Astrocyte (in vitro differentiated cells and primary cell): ENCODE measurements at regions not wholly inside any gene's neighbourhood (a gene's known extent, or its start where the extent isn't known, plus 50 kb on each side); places are given as distances from the start of the nearest gene placed in this dataset.
A peak's percentile ranks its signal among the peaks of the same experiment; 100 is the strongest.

Experiments used
- DNase-seq: peaks from one replicate; pipeline ENCODE4 v3.0.0-alpha.2; 2010; ENCODE audit warnings: low read depth
- FAIRE-seq: peaks from 2 replicates; lab custom pipeline; 2011; peaks lifted over from hg19 to GRCh38; lab: Jason Lieb, UNC
- H2AFZ ChIP-seq: 2 replicates; pipeline ENCODE4 v1.6.0; 2012; ENCODE audit warnings: low read depth, low read length, inconsistent platforms
- H3K27ac ChIP-seq: 2 replicates; pipeline ENCODE4 v1.5.1; 2011; ENCODE audit warnings: low read depth, low read length, inconsistent platforms
- H3K27me3 ChIP-seq: 2 replicates; pipeline ENCODE4 v1.6.0; 2011; ENCODE audit warnings: low read length, inconsistent platforms; ENCODE audit not compliant: insufficient read depth
- H3K36me3 ChIP-seq: 2 replicates; pipeline ENCODE4 v1.5.1; 2011; ENCODE audit warnings: low read length, inconsistent platforms; ENCODE audit not compliant: insufficient read depth
- H3K4me1 ChIP-seq: 2 replicates; pipeline ENCODE4 v1.5.1; 2011; ENCODE audit warnings: low read length, inconsistent platforms; ENCODE audit not compliant: insufficient read depth
- H3K4me2 ChIP-seq: 2 replicates; pipeline ENCODE4 v1.6.0; 2012; ENCODE audit warnings: low read length, inconsistent platforms
- H3K4me3 ChIP-seq: 2 replicates; pipeline ENCODE4 v1.5.1; 2011; ENCODE audit warnings: low read depth, mild to moderate bottlenecking, low read length, inconsistent platforms; ENCODE audit not compliant: insufficient read depth
- H3K79me2 ChIP-seq: 2 replicates; pipeline ENCODE4 v1.6.0; 2012; ENCODE audit warnings: mild to moderate bottlenecking, low read length, inconsistent platforms; ENCODE audit not compliant: insufficient read depth
- H3K9ac ChIP-seq: 2 replicates; pipeline ENCODE4 v1.6.0; 2012; ENCODE audit warnings: mild to moderate bottlenecking, low read length, inconsistent platforms
- H3K9me3 ChIP-seq: 2 replicates; pipeline ENCODE4 v1.5.1; 2012; ENCODE audit warnings: low read depth, mild to moderate bottlenecking, low read length, inconsistent platforms; ENCODE audit not compliant: insufficient read depth
- H4K20me1 ChIP-seq: 2 replicates; pipeline ENCODE4 v1.6.0; 2012; ENCODE audit warnings: low read length, inconsistent platforms; ENCODE audit not compliant: insufficient read depth
- H3K27ac Mint-ChIP-seq: one replicate; pipeline ENCODE4 v1.8.0; 2021; ENCODE audit warnings: mild to moderate bottlenecking, mixed read lengths; ENCODE audit not compliant: unreplicated experiment
- H3K27me3 Mint-ChIP-seq: one replicate; pipeline ENCODE4 v1.8.0; 2021; ENCODE audit warnings: low read depth, mixed read lengths; ENCODE audit not compliant: unreplicated experiment
- H3K36me3 Mint-ChIP-seq: one replicate; pipeline ENCODE4 v1.8.0; 2021; ENCODE audit warnings: low read depth, mixed read lengths; ENCODE audit not compliant: unreplicated experiment
- H3K4me1 Mint-ChIP-seq: one replicate; pipeline ENCODE4 v1.8.0; 2021; ENCODE audit warnings: low read depth, mixed read lengths; ENCODE audit not compliant: unreplicated experiment
- H3K4me3 Mint-ChIP-seq: one replicate; pipeline ENCODE4 v1.8.0; 2021; ENCODE audit warnings: mild to moderate bottlenecking, moderate library complexity, mixed read lengths; ENCODE audit not compliant: unreplicated experiment
- H3K9me3 Mint-ChIP-seq: one replicate; pipeline ENCODE4 v1.8.0; 2021; ENCODE audit warnings: mild to moderate bottlenecking, mixed read lengths; ENCODE audit not compliant: unreplicated experiment
- CTCF ChIP-seq: IDR thresholded peaks from 2 replicates; pipeline ENCODE4 v1.5.1; 2011; ENCODE audit warnings: low read depth, mild to moderate bottlenecking, inconsistent platforms, low read length, moderate library complexity; ENCODE audit not compliant: insufficient read depth
- EZH2 ChIP-seq: IDR thresholded peaks from 2 replicates; pipeline ENCODE4 v1.6.1; 2012; ENCODE audit warnings: mild to moderate bottlenecking, low read length, inconsistent platforms; ENCODE audit not compliant: insufficient read depth

GRCh38 chr20:40536808-40537207, 152.2 kb downstream of the MAFB start:
- H3K4me1 Mint-ChIP-seq: no peaks in the 10 kb centered on the region
- no peak for DNase-seq
- no peaks in the 10 kb centered on the region for H3K9me3 ChIP-seq
- H2AFZ ChIP-seq: no peak overlapping the region
- H3K9me3 Mint-ChIP-seq: peaks cover 8% of the 10 kb centered on the region
- no peaks in the 10 kb centered on the region for H3K36me3 ChIP-seq
- no peak for TF ChIP-seq EZH2
- TF ChIP-seq CTCF: no peak
- H3K4me1 ChIP-seq: no peaks in the 10 kb centered on the region
- no peaks in the 10 kb centered on the region for H3K36me3 Mint-ChIP-seq
- H3K4me3 Mint-ChIP-seq: no peak overlapping the region
- no peak overlapping the region for H3K4me3 ChIP-seq
- no peak for FAIRE-seq
- H3K27me3 ChIP-seq: peaks cover 5% of the 10 kb centered on the region
- no peak overlapping the region for H3K4me2 ChIP-seq
- H3K27ac Mint-ChIP-seq: no peak overlapping the region
- no peak overlapping the region for H3K9ac ChIP-seq
- no peaks in the 10 kb centered on the region for H3K79me2 ChIP-seq
- no peak overlapping the region for H3K27ac ChIP-seq
- H4K20me1 ChIP-seq: no peaks in the 10 kb centered on the region
- H3K27me3 Mint-ChIP-seq: peaks cover 18% of the 10 kb centered on the region

- Histone ChIP-seq H3K9me3 (peaks cover 6% of the 10 kb centered on the region), H3K79me2 (no peaks in the 10 kb centered on the region), H3K36me3 (no peaks in the 10 kb centered on the region), H2AFZ (no peak overlapping the region), H3K27ac (no peak overlapping the region), H3K27me3 (peaks cover 5% of the 10 kb centered on the region), H3K4me1 (no peaks in the 10 kb centered on the region), H4K20me1 (no peaks in the 10 kb centered on the region), H3K4me2 (no peak overlapping the region), H3K9ac (no peak overlapping the region), H3K4me3 (no peak overlapping the region)
- Mint-ChIP-seq H3K27ac (no peak overlapping the region), H3K9me3 (peaks cover 13% of the 10 kb centered on the region), H3K27me3 (peaks cover 18% of the 10 kb centered on the region), H3K4me3 (no peak overlapping the region), H3K36me3 (no peaks in the 10 kb centered on the region), H3K4me1 (no peaks in the 10 kb centered on the region)
- TF ChIP-seq EZH2: no peak
- TF ChIP-seq CTCF: no peak
- no peak for DNase-seq
- no peak for FAIRE-seq
Observed at GRCh38 chr20:40535816-40536215, 153.2 kb downstream of the MAFB start.

- no peak overlapping the region for H3K27ac Mint-ChIP-seq
- peaks cover 9% of the 10 kb centered on the region for H3K27me3 Mint-ChIP-seq
- no peak for FAIRE-seq
- H3K4me1 Mint-ChIP-seq: no peaks in the 10 kb centered on the region
- peaks cover 6% of the 10 kb centered on the region for H3K9me3 ChIP-seq
- no peak overlapping the region for H2AFZ ChIP-seq
- no peaks in the 10 kb centered on the region for H3K4me1 ChIP-seq
- no peaks in the 10 kb centered on the region for H3K79me2 ChIP-seq
- no peak overlapping the region for H3K4me3 ChIP-seq
- no peaks in the 10 kb centered on the region for H3K36me3 Mint-ChIP-seq
- H3K27ac ChIP-seq: no peak overlapping the region
- no peaks in the 10 kb centered on the region for H3K36me3 ChIP-seq
- H3K4me2 ChIP-seq: no peak overlapping the region
- no peak for DNase-seq
- H3K27me3 ChIP-seq: no peaks in the 10 kb centered on the region
- H4K20me1 ChIP-seq: no peaks in the 10 kb centered on the region
- TF ChIP-seq CTCF: peak; percentile 19
- TF ChIP-seq EZH2: no peak
- H3K9me3 Mint-ChIP-seq: peaks cover 14% of the 10 kb centered on the region
- H3K4me3 Mint-ChIP-seq: no peak overlapping the region
- no peak overlapping the region for H3K9ac ChIP-seq
Observed at GRCh38 chr20:40532103-40532502, 156.9 kb downstream of the MAFB start.
